ENCODE measurements at regions not wholly inside any gene's neighbourhood (a gene's known extent, or its start where the extent isn't known, plus 50 kb on each side); places are given as distances from the start of the nearest gene placed in this dataset.

GRCh38 chr2:175750195-175750594 is 251.9 kb downstream of the LNPK start:
- no peak for TF ChIP-seq CTCF (IDR thresholded peaks at IDR 0.05)
- no peak for TF ChIP-seq POLR2A (IDR thresholded peaks at IDR 0.05)
